GM10266 (cell line): ENCODE measurements at regions not wholly inside any gene's neighbourhood (a gene's known extent, or its start where the extent isn't known, plus 50 kb on each side); places are given as distances from the start of the nearest gene placed in this dataset.
"Not testable (repeated sequence)": the region's sequence is repeated elsewhere in the genome, so short reads cannot be mapped to it uniquely, and the experiment has no call there.

Experiments used
- DNase-seq: peaks from one replicate; pipeline ENCODE4 v3.0.0; 2012; ENCODE audit errors: extremely low spot score
- CTCF ChIP-seq: IDR thresholded peaks from 2 replicates; pipeline ENCODE4 v1.5.1; 2012; ENCODE audit warnings: mild to moderate bottlenecking, low read depth; ENCODE audit not compliant: control insufficient read depth, insufficient read depth; ENCODE audit errors: missing control alignments

DNA sequence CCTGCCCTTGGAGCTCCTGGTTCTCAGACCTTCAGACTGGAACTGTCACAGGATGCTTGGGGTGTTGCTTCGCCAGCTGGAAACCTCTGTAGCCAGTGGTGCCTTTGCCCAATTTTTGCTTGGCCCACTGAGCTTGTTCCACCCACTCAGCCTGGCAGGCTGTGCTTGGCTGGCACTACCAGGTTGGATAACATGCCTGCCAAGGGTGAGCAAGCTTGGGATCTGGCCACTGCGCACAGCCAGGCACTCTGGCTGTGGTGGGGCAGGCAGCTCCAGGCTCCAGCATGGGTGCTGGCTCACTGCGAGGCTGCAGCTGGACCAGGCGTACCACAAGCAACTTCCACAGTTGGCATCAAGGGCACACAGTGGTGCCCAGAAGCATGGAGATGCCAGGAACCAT is 967.8 kb upstream of the NCAM2 start:
- no peak for TF ChIP-seq CTCF
- no peak for DNase-seq

DNA sequence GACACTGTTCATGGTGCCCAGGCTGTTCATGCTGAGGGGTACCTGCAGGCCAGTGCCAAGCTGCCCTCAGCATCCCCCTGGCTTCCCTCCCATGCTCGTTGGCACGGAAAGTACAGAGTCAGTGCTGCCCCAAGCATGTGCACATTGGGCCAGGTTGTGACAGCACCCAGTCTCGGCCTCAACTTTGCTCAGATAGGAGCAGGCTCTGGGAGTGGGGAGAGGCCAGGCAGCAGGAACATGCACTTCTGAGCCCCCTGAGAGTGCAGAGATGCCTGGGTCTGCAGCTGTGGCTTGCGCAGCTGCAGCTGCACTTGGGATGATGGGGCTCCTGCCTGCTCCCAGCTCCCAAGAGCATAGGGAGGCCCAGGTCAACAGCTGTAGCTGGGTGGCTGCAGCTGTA is 966.4 kb upstream of the NCAM2 start:
- TF ChIP-seq CTCF: no peak

DNA sequence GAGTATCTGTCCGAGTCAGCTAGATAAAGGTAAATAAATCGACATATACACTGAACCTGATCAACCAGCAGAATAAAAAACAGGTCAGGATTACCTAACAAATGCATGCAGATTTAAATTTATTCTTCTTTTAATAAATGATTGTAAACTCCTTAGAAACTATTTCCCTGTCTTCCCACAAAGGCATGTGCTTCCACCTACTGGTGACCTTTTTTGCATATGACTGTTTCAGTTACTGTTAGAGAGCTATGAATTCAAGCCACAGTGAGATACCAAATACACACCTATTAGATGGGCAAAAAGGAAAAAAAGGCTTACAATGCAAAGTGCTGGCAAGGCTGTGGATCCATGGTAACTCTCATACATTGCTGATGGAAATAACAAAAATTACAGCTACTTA is 957.4 kb upstream of the NCAM2 start:
- TF ChIP-seq CTCF: no peak
- no peak for DNase-seq

More for the DNA sequence above, 966.4 kb upstream of the NCAM2 start:
- no peak for DNase-seq

DNA sequence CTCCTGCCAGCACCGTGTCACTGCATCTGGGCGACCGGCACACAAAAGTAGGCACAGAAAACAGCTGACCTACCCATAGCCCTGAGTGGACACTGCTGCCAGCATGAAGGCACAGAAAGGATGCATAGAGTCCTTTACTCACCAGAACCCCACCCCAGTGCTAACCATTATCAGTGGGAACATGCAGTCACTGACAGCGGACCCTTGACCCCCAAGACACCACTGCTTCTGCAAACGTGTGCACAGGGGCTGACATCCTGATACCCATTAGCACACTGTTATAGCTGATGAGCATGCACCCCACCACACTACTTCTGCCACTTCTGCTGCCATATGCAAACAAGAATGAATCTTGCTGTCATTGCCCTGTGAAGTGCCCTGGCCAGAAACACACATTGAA is 953.0 kb upstream of the NCAM2 start:
- no peak for TF ChIP-seq CTCF
- DNase-seq: no peak

GRCh38 chr21:20048130-20048837 is 949.9 kb upstream of the NCAM2 start:
- not testable (repeated sequence) for DNase-seq

GRCh38 chr21:20083336-20083735 is 914.9 kb upstream of the NCAM2 start:
- no peak for DNase-seq
- no peak for TF ChIP-seq CTCF

DNA sequence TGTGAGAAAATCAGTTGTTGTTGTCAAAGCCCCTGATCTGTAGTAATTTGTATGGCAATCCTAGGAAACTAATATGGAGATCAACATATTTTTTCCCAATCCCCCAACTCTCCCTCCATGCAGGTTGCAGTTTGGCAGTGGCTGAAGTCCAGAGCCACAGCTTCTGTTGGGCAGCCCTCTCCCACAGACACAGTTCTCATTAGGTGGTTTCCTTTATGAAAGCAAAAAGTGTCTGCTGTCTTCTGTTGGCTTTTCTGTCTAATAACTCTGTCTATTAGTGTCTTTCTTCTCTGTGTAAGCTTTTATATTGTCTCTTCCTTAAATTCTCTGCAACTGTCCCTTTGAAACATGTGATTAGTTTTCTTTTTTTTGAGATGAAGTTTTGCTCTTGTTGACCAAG is 914.3 kb upstream of the NCAM2 start:
- no peak for TF ChIP-seq CTCF
- no peak for DNase-seq

- no peak for DNase-seq
Observed at GRCh38 chr21:20086508-20086907, 911.7 kb upstream of the NCAM2 start.

More at GRCh38 chr21:20086508-20086907, 911.7 kb upstream of the NCAM2 start:
- no peak for TF ChIP-seq CTCF
